ENCODE measurements at regions not wholly inside any gene's neighbourhood (a gene's known extent, or its start where the extent isn't known, plus 50 kb on each side); places are given as distances from the start of the nearest gene placed in this dataset.

DNA sequence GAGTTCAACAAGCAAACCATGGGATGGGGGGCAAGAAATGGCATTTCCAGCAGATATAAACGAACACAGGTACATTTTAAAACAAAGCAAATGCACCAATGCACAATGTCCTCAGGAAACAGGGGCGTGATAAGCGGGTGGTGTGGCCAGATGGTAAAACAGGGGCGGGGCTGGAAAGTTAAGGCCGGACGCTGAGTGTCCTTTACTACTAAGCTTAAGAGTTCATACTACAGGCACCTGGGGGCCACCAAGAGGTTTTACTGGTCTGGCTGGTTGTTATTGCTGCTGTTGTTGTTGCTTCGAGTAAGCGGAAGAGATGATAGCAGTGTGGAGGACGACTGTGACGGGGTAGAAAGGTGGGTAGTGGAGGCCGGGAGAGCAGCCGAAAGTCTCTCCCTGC, 99.8 kb downstream of the ATPSCKMT start:
- no peaks in the 10 kb centered on the region for H3K4me1 Mint-ChIP-seq
- H3K9me3 Mint-ChIP-seq = no peaks in the 10 kb centered on the region
- H3K27ac Mint-ChIP-seq = no peak overlapping the region
- no peak overlapping the region for H3K4me3 Mint-ChIP-seq
- H3K27me3 Mint-ChIP-seq = peaks cover 2% of the 10 kb centered on the region
- H3K36me3 Mint-ChIP-seq = no peaks in the 10 kb centered on the region

DNA sequence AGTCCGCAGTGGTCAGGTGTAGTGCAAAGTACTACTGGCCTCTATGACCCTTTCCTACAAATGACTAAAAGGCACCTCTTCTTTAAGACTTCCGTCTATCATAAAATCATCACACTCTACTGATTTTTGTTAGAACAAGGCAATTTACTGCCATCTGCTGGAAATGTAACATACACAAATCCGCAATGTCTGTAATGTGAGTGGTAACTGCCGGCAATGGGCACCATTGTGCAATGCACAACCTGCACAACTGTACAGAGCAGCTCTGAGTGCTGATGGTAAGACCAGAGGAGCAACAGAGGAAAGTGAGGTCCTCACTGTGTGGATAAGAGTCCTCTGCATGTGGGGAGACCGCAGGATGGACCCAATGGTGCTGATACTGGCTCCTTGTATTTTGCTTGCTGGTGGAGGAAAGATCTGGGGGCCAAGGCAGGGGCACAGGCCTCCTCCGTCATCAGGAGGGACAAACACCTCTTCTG, 103.7 kb downstream of the ATPSCKMT start:
- Mint-ChIP-seq H3K36me3 (no peaks in the 10 kb centered on the region), H3K27me3 (peaks cover 2% of the 10 kb centered on the region), H3K4me1 (no peaks in the 10 kb centered on the region), H3K9me3 (peaks cover 0 to 2% (median 0%) of the 10 kb centered on the region in 3 donors), H3K27ac (no peak overlapping the region), H3K4me3 (peak overlapping the region in 1 of 4 donors; percentile 46)

DNA sequence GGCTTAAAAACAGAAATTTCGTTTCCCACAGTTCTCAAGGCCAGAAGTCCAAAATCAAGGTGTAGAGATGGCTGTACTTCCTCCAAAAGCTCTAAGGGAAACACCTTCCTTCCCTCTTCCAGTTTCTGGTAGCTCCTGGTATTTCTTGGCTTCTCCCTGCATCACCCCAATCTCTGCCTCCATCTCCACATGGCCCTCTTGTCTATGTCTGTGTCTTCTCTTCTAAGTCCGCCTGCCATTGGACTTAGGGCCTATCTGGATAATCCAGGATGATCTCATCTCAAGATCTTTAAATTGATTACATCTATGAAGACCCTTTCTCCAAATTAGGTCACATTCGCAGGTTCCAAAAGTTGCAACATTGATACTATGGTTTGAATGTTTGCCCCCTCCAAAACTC, 105.6 kb downstream of the ATPSCKMT start:
- H3K36me3 Mint-ChIP-seq = no peaks in the 10 kb centered on the region
- H3K4me3 Mint-ChIP-seq = no peak overlapping the region
- no peaks in the 10 kb centered on the region for H3K4me1 Mint-ChIP-seq
- peaks cover 0 to 2% (median 0%) of the 10 kb centered on the region in 3 donors for H3K9me3 Mint-ChIP-seq
- no peaks in the 10 kb centered on the region for H3K27me3 Mint-ChIP-seq
- no peak overlapping the region for H3K27ac Mint-ChIP-seq

DNA sequence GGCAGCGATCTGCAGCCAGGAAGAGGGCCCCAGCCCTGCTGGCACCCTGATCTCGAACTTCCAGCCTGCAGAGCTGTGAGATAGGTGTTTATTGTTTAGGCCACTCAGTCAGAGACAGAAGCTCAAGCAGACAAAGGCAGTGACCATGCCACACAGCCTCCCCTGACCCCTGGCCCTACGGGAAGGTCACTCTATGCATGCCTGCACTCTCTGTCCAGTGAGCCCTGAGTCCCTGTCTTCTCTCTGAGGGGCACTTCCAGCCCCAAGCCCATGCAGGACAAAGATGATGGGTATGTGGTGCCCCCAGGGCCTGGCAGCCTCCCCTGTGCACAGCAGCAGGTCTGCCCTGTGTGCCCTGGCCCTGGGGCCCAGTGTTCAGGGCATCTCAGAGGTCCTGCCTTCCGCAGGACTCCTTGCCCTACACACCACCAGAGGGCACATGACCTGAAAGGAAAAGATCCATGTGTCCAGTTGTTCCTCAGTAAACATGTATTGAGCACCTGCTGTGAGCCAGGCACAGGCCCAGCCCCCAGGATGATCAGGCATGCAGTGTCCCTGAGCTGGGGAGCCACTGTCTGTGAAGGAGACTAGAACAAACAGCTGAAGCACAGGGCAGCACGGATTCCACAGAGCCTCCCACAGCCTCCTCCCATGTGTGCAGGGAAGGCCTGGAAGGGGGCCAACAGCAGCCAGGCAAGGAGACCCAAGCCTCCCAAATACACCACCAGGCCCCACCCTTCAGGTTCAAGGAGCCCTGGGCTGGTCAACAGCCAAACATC, 109.3 kb downstream of the ATPSCKMT start:
- Mint-ChIP-seq H3K4me1 (no peaks in the 10 kb centered on the region), H3K36me3 (no peaks in the 10 kb centered on the region), H3K9me3 (peaks cover 0 to 3% (median 0%) of the 10 kb centered on the region in 3 donors), H3K27me3 (no peaks in the 10 kb centered on the region), H3K27ac (no peak overlapping the region), H3K4me3 (no peak overlapping the region)

DNA sequence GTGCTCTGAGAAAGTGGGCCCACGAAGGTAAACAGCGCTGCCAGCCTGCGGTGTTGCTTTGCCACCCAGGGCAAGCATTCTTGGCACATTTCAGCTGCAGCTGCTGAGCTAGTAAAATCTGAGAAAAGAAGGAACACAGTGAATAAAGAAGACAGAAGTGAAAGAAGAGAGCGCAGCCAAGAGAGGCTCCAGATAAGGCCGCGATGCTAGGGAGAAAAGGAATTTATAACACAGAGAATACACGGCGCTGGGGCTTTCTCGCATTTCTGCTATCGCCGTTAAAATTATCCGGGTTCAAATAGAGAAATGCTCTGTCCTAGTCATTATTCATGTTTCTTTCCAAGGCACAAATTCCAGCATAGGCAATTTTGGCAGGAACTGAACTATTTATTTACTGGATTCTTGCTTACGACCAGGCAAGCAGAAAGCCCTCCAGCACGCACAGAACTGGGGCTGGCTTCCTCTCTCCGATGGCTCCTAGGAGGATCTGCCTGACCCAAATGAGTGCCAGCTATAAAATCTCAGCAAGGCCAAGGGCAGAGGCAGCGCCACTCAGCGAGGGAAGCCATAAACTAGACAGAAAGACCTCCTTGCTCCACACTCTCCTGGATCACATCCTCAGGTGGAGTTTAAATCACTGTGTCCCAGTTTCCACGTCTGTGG, 111.2 kb downstream of the ATPSCKMT start:
- no peaks in the 10 kb centered on the region for H3K27me3 Mint-ChIP-seq
- H3K4me3 Mint-ChIP-seq = no peak overlapping the region
- no peaks in the 10 kb centered on the region for H3K4me1 Mint-ChIP-seq
- peaks cover 0 to 3% (median under 1%) of the 10 kb centered on the region in 3 donors for H3K9me3 Mint-ChIP-seq
- no peaks in the 10 kb centered on the region for H3K36me3 Mint-ChIP-seq
- no peak overlapping the region for H3K27ac Mint-ChIP-seq

DNA sequence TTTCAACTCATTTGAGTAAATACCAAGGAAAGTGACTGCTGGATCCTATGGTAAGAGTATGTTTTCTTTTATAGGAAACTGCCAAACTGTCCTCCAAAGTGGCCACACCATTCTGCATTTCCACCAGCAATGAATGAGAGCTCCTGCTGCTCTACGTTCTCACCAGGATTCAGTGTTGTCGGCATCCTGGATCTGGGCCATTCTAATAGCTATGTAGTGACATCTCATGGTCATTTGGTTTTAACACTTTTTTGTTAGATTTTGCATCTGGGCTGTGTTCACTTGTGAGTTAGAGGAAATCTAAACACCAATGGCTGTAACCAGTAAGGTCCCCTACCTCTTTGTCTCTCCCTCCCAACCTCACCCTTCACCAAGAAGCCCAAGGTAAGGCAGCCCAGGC, 115.9 kb downstream of the ATPSCKMT start:
- H3K36me3 Mint-ChIP-seq = no peaks in the 10 kb centered on the region
- no peak overlapping the region for H3K27ac Mint-ChIP-seq
- H3K9me3 Mint-ChIP-seq = peaks cover 0 to 12% (median 3%) of the 10 kb centered on the region in 3 donors
- no peak overlapping the region for H3K4me3 Mint-ChIP-seq
- H3K4me1 Mint-ChIP-seq = no peaks in the 10 kb centered on the region
- H3K27me3 Mint-ChIP-seq = no peaks in the 10 kb centered on the region

DNA sequence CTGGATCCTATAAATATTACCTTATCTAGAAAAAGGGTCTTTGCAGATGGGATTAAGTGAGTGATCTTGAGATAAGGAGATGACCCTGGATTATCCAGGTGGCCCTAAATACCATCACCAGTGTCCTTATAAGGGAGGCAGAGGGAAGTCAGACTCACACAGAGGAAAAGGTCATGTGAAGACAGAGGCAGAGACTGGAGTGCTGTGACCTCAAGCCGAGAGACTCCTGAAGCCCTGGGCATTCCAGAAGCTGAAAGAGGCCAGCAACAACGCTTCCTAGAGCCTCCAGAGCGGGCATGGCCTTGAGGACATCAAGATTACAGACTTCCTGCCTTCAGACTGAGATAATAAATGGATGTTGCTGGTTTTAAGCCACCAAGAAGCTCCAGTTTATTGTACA, 118.8 kb downstream of the ATPSCKMT start:
- H3K36me3 Mint-ChIP-seq = no peaks in the 10 kb centered on the region

DNA sequence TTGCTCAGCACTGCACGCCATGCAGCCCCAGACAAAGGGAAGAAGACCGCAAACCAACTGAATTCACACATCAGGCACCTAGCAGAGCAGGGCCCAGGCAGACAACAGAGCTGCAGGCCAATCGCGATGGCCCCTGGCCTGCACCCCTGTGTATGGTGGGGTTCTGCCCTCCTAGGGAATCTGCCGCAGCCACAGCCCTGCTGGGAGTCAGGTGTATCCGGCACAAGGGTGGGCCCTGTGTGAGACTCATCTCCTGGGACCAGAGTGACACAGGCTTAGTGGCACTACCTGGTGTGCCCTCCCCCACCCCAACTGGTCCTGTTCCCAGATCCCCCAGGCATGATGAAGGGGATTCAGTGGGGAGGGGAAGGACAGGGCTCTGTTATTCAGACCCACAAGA, 122.8 kb downstream of the ATPSCKMT start:
- Mint-ChIP-seq H3K4me1 (no peaks in the 10 kb centered on the region), H3K9me3 (peaks cover 0 to 3% (median 0%) of the 10 kb centered on the region in 3 donors), H3K27me3 (no peaks in the 10 kb centered on the region), H3K27ac (no peak overlapping the region), H3K36me3 (no peaks in the 10 kb centered on the region), H3K4me3 (no peak overlapping the region)

More for the DNA sequence above, 118.8 kb downstream of the ATPSCKMT start:
- Mint-ChIP-seq H3K27me3 (no peaks in the 10 kb centered on the region), H3K4me1 (no peaks in the 10 kb centered on the region), H3K4me3 (no peak overlapping the region), H3K9me3 (peaks cover 0 to 12% (median 2%) of the 10 kb centered on the region in 3 donors), H3K27ac (no peak overlapping the region)

DNA sequence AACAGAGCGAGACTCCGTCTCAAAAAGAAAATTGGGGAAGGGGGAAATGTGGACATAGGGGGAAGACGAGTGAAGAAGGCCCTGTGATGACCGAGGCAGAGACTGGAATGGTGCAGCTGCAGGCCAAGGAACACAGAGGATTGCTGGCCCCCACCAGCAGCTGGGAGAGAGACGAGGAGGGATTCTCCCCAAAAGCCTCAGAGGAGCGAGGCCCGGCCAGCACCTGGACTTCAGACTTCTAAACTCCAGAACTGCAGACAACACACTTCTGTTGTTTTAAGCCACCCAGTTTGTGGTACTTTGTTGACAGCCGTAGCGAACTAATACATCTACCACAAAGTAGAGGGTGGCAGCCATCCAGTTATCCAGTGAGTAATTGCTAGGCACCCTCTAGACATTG, 124.6 kb downstream of the ATPSCKMT start:
- Mint-ChIP-seq H3K36me3 (no peaks in the 10 kb centered on the region), H3K4me1 (no peaks in the 10 kb centered on the region), H3K4me3 (no peak overlapping the region), H3K27ac (no peak overlapping the region), H3K9me3 (peaks cover 0 to 2% (median 0%) of the 10 kb centered on the region in 3 donors), H3K27me3 (no peaks in the 10 kb centered on the region)

DNA sequence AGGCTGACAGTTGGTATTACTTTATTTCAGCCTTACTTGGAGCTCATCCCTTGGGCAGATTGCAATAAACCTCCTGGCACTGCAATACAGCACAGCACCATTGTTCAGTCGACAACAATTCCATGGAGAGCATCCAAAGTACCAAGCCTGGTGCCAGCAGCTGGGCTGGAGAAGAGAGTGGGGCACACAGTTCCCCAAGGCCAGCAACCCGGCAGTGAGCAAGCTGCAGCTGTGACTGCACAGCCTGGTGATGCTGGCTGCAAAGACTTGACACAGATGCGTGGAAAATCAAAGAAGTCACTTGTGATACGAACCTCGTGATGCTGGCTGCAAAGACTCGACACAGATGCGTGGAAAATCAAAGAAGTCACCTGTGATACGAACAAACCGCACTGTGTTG, 125.4 kb downstream of the ATPSCKMT start:
- no peak overlapping the region for H3K4me3 Mint-ChIP-seq
- H3K36me3 Mint-ChIP-seq = no peaks in the 10 kb centered on the region
- peaks cover 0 to 7% (median 2%) of the 10 kb centered on the region in 3 donors for H3K9me3 Mint-ChIP-seq
- no peaks in the 10 kb centered on the region for H3K27me3 Mint-ChIP-seq
- no peak overlapping the region for H3K27ac Mint-ChIP-seq
- H3K4me1 Mint-ChIP-seq = no peaks in the 10 kb centered on the region

DNA sequence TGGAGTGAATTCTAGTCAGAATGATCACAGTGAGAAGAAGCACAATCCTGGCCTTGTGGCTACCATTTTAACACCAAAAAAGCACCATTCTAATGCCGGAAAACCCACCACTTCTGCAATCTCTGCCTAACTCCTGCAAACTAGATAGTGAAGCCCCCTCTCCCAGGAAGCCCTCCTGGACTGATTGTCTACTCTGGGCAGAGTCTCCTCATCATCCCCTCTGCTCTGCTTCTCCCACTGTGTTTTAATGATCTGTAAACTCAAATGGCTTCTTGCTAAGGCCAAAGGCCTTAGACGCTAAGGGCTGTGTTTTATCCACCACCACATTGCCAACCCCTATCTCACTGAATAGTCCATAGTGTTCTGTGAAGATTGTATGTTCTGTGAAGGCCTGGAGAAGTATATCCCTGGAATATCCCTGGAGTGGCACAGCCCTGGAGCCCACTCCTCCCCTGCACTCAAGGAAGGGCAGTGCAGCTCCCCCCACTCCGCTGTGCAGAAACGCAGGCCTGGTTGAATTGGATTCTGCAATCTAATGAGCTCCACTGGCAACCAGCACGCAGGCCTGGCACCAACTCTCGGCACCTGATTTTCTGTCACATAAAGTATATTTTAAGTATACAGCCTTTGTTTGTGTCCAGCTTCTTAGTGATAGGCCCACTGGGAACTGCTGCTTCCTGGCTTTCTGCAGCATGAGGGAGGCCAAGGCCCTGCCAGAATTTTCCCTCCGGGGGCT, 126.3 kb downstream of the ATPSCKMT start:
- H3K9me3 Mint-ChIP-seq = peaks cover 0 to 11% (median 2%) of the 10 kb centered on the region in 3 donors
- H3K4me1 Mint-ChIP-seq = no peaks in the 10 kb centered on the region
- H3K36me3 Mint-ChIP-seq = no peaks in the 10 kb centered on the region
- H3K4me3 Mint-ChIP-seq = peak overlapping the region in 2 of 4 donors; percentile 35 to 39
- no peak overlapping the region for H3K27ac Mint-ChIP-seq
- no peaks in the 10 kb centered on the region for H3K27me3 Mint-ChIP-seq

DNA sequence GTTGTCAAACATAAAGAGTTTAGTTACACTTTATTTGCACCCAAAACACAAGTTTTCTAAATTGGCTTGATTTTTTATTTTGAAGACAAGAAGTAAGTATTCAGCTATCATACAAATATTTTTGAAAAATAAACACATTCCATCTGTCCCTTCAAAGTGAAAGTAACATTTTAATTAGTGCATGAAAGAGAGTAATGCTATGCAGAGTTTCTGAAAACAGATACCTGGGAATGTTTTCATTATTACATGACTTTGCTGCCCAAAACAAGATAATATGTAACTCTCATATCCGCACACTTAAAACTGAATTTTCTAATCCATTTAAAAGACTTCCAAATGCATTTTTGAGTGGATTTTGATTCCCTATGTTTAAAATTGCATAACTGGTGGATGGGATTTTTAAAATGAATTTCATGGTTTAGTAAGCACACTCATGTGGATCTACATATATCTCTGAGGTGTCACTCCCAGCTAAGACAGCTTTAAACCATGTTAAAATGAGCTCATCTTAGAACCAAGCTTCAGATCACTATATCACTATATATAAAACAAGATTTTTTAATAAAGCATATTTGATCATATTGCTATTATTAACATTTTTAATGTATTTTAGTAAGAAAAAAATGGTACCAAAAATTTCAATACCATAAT, 127.5 kb downstream of the ATPSCKMT start:
- no peaks in the 10 kb centered on the region for H3K36me3 Mint-ChIP-seq
- H3K4me1 Mint-ChIP-seq = no peaks in the 10 kb centered on the region
- peaks cover 0 to 11% (median 2%) of the 10 kb centered on the region in 3 donors for H3K9me3 Mint-ChIP-seq
- no peaks in the 10 kb centered on the region for H3K27me3 Mint-ChIP-seq
- H3K4me3 Mint-ChIP-seq = no peak overlapping the region
- H3K27ac Mint-ChIP-seq = no peak overlapping the region

DNA sequence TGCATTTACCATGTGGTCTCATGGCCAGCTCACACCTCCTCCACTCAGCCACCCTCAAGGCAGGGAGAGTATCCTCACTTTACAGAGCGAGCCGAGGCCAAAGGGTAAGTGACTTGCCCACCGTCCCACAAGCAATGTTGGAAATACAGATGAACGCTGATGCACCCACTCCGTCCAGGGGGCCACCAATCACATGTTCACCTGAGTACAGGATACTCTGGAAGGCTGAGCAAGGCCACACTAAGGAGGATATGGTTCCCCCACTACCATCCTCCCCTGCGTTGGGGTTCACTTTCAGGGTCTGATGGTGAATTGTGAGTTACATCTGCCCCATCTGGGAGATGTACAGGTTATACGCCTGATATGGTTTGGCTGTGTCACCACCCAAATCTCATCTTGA, 128.8 kb downstream of the ATPSCKMT start:
- Mint-ChIP-seq H3K27ac (no peak overlapping the region), H3K4me3 (no peak overlapping the region), H3K27me3 (no peaks in the 10 kb centered on the region), H3K9me3 (peaks cover 0 to 11% (median 2%) of the 10 kb centered on the region in 3 donors), H3K4me1 (no peaks in the 10 kb centered on the region), H3K36me3 (no peaks in the 10 kb centered on the region)

DNA sequence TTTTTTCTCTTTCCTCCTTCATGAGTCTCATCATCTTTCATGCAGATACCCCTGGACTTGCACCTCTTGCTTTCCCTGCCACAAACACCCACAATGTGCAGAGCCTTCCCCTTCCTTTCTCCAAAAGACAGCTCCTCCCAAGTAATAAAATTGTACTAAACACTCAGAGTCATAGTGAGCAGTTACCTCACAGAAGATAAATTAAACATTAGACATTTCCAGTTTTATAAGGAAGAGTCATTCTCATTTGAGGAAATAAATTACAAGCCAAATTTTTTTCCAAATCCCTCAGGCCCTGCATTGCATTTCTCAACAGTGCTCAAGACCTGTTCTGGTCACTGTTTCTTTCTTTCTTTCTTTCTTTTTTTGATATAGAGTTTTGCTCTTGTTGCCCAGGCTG, 131.5 kb downstream of the ATPSCKMT start:
- no peak overlapping the region for H3K27ac Mint-ChIP-seq

DNA sequence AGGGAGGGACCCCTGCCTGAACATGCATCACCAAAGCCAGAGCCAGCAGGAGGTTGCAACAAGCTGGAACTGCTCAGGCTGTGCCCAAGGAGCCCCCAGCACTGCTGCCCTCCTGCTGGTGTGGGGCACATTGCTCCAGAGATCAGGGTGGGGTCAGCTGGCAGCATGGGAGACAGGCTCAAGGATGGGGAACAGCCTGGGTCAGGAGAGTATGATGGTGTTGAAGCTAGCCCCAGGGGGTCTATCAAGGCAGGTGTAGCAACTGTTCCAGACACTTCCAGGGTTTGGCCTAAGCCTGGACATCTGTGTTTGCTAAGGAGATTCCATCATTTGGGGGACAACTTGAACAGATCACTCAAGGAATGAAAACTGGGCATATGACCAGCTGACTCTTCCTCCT, 133.1 kb downstream of the ATPSCKMT start:
- peaks cover under 1 to 11% (median 1%) of the 10 kb centered on the region in 3 donors for H3K9me3 Mint-ChIP-seq
- H3K27me3 Mint-ChIP-seq = no peaks in the 10 kb centered on the region
- no peaks in the 10 kb centered on the region for H3K4me1 Mint-ChIP-seq
- H3K36me3 Mint-ChIP-seq = peaks cover 1% of the 10 kb centered on the region
- H3K27ac Mint-ChIP-seq = no peak overlapping the region
- H3K4me3 Mint-ChIP-seq = no peak overlapping the region

More for the DNA sequence above, 131.5 kb downstream of the ATPSCKMT start:
- peaks cover 1% of the 10 kb centered on the region for H3K36me3 Mint-ChIP-seq
- no peaks in the 10 kb centered on the region for H3K4me1 Mint-ChIP-seq
- no peaks in the 10 kb centered on the region for H3K27me3 Mint-ChIP-seq
- H3K9me3 Mint-ChIP-seq = peaks cover 1 to 11% (median 2%) of the 10 kb centered on the region in 3 donors
- H3K4me3 Mint-ChIP-seq = no peak overlapping the region

Measured in IgD-negative memory B cell (primary cell).